AG04449 (cell line): ENCODE measurements at regions not wholly inside any gene's neighbourhood (a gene's known extent, or its start where the extent isn't known, plus 50 kb on each side); places are given as distances from the start of the nearest gene placed in this dataset.

Experiments used
- CTCF ChIA-PET: fragments of 350-600 bp; formaldehyde crosslinking; extraction: SDS; loops from one replicate; lab custom pipeline; 2021; ENCODE audit warnings: antibody characterized with exemption; lab: Yijun Ruan, JAX
- POLR2A ChIA-PET: fragments of 400-600, 350-600 bp; formaldehyde crosslinking; extraction: SDS; loops from one replicate; lab custom pipeline; 2020; ENCODE audit warnings: antibody characterized with exemption, inconsistent platforms; lab: Yijun Ruan, JAX
- DNase-seq: peaks from one replicate; pipeline ENCODE4 v3.0.0-alpha.2; 2010; ENCODE audit warnings: low read depth, low spot score
- H3K4me3 ChIP-seq: 2 replicates; pipeline ENCODE4 v1.5.1; 2011; ENCODE audit warnings: low read depth, mild to moderate bottlenecking, control low read depth, low read length
- CTCF ChIP-seq: IDR thresholded peaks from one replicate; pipeline ENCODE4 v1.5.1; 2011; ENCODE audit warnings: mild to moderate bottlenecking, moderate library complexity, low read length, control low read depth, inconsistent platforms; ENCODE audit not compliant: insufficient read depth; ENCODE audit errors: missing control alignments

GRCh38 chr3:84738086-84738485 is 220.7 kb upstream of the CADM2 start:
- no peak for DNase-seq
- no peak overlapping the region for H3K4me3 ChIP-seq
- CTCF ChIA-PET, result no interaction called here
- TF ChIP-seq CTCF, result no peak
- POLR2A ChIA-PET, result no interaction called here

DNA sequence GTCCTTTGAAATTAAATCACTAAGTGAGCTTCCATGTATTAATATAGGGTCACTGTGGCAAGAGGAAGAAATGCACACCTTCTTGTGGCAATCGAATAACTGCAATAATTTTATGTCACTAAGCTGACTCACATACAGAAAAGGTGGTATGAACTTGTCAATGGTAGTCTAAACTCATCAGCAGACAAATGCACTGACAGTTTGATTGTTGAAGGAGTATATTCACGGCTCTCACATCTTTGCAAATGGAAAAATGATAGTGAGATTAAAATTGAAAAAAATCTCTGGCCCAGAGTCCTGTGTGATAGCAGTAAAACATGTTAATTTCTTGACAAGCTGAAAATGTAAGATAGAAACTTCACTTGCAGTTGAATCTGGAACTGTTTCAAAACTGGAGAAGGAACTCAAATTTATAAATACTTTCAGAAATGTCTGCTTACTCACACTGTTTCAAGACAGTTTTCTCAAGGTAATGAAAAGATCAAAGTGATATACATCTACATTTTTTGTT is 215.8 kb upstream of the CADM2 start:
- CTCF ChIA-PET, result no interaction called here
- no peak for DNase-seq
- POLR2A ChIA-PET, result no interaction called here

DNA sequence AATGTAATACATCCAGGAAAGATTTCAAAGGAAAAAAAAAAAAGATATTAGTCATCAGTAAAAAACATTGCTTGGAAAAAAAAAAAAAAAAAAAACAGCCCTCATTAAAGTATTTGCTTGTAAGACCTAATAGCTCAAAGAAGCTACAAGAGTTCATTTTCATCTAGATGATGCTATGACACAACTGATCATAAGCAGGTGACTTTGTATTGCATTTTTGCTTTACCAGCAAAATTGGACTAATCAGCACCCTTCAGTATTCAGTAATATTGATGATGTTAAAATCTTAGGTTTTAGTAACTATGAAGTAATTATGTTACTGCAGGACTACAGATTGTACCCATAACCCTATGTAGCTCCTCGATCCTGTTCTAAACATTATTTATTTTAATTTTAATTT is 214.7 kb upstream of the CADM2 start:
- ChIA-PET POLR2A (no interaction called here), CTCF (no interaction called here)
- no peak overlapping the region for H3K4me3 ChIP-seq
- no peak for DNase-seq
- TF ChIP-seq CTCF, result no peak

More for the DNA sequence above, 215.8 kb upstream of the CADM2 start:
- no peak overlapping the region for H3K4me3 ChIP-seq
- TF ChIP-seq CTCF, result no peak

- ChIA-PET CTCF (no interaction called here), POLR2A (no interaction called here)
- no peak for DNase-seq
- TF ChIP-seq CTCF, result no peak
- H3K4me3 ChIP-seq, result no peak overlapping the region
Observed at GRCh38 chr3:84755860-84756259, 202.9 kb upstream of the CADM2 start.

DNA sequence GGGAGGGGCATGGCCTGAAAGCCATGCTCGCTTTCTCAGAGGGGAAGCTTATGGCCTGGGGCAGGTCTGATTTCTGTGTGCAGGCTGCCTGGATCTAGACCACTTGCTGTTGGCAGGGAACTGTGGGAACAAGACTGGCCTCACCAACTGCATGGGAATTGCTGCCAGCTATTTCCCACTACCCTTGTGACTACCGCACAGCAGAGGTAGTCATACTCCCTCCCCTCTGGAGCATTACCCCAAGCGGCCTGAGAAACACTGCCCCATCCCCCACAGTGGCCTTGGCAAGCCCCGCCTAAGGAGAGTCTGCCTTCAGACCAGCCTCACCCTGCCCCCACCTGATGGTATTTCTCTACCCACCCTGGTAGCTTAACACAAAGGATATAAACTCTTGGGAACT is 199.4 kb upstream of the CADM2 start:
- no peak overlapping the region for H3K4me3 ChIP-seq
- TF ChIP-seq CTCF, result no peak
- CTCF ChIA-PET, result no interaction called here
- no peak for DNase-seq
- POLR2A ChIA-PET, result no interaction called here

DNA sequence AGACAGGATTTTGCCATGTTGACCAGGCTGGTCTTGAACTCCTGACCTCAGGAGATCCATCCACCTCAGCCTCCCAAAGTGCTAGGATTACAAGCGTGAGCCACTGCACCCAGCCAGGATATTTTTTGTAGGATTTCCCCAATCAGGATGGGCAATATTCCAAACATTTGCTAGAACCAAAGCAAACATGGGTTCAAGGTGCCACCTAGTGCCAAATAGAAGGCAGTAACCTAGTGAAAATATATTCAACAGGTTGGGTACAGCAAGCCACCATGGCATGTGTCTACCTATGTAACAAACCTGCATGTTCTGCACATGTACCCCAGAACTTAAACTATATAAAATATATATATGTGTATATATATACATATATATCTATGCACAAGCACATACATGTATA is 185.9 kb upstream of the CADM2 start:
- no peak overlapping the region for H3K4me3 ChIP-seq
- ChIA-PET POLR2A (no interaction called here), CTCF (no interaction called here)
- no peak for DNase-seq
- no peak for TF ChIP-seq CTCF
